DMS79 (cell line): ENCODE measurements at regions not wholly inside any gene's neighbourhood (a gene's known extent, or its start where the extent isn't known, plus 50 kb on each side); places are given as distances from the start of the nearest gene placed in this dataset.
"Not testable (repeated sequence)": the region's sequence is repeated elsewhere in the genome, so short reads cannot be mapped to it uniquely, and the experiment has no call there.

Experiments used
- DNase-seq: peaks from one replicate; lab custom pipeline; 2025; lab: John Stamatoyannopoulos, UW

GRCh38 chrX:40244980-40245379 lies 147.2 kb upstream of the BCOR start:
- DNase-seq = no peak

GRCh38 chrX:40243755-40244515 lies 146.2 kb upstream of the BCOR start:
- DNase-seq = no peak

- DNase-seq = no peak
Measured at GRCh38 chrX:40240844-40241243, 143.1 kb upstream of the BCOR start.

GRCh38 chrX:40237731-40238178 lies 140.0 kb upstream of the BCOR start:
- no peak for DNase-seq

GRCh38 chrX:40230646-40231045 lies 132.9 kb upstream of the BCOR start:
- DNase-seq = no peak

GRCh38 chrX:40227125-40227524 lies 129.4 kb upstream of the BCOR start:
- peak; percentile 7 for DNase-seq

GRCh38 chrX:40224658-40225057 lies 126.9 kb upstream of the BCOR start:
- DNase-seq = peak; percentile 44

GRCh38 chrX:40222612-40223011 lies 124.9 kb upstream of the BCOR start:
- not testable (repeated sequence) for DNase-seq

- no peak for DNase-seq
Measured at GRCh38 chrX:40213092-40213491, 115.3 kb upstream of the BCOR start.

GRCh38 chrX:40209951-40210617 lies 112.3 kb upstream of the BCOR start:
- no peak for DNase-seq

- DNase-seq = no peak
Measured at GRCh38 chrX:40207626-40208025, 109.9 kb upstream of the BCOR start.

- DNase-seq = peak; percentile 0
Measured at GRCh38 chrX:40205471-40205870, 107.7 kb upstream of the BCOR start.

GRCh38 chrX:40202456-40202855 lies 104.7 kb upstream of the BCOR start:
- no peak for DNase-seq

GRCh38 chrX:40201329-40201885 lies 103.6 kb upstream of the BCOR start:
- no peak for DNase-seq

GRCh38 chrX:40199704-40200103 lies 101.9 kb upstream of the BCOR start:
- DNase-seq = no peak

GRCh38 chrX:40197071-40197470 lies 99.3 kb upstream of the BCOR start:
- no peak for DNase-seq

GRCh38 chrX:40195368-40195767 lies 97.6 kb upstream of the BCOR start:
- no peak for DNase-seq

GRCh38 chrX:40192196-40192595 lies 94.4 kb upstream of the BCOR start:
- DNase-seq = no peak

GRCh38 chrX:40189637-40190036 lies 91.9 kb upstream of the BCOR start:
- DNase-seq = no peak

- DNase-seq = no peak
Measured at GRCh38 chrX:40188573-40189417, 91.0 kb upstream of the BCOR start.

GRCh38 chrX:40184968-40185367 lies 87.2 kb upstream of the BCOR start:
- DNase-seq = no peak

GRCh38 chrX:40182615-40183014 lies 84.9 kb upstream of the BCOR start:
- no peak for DNase-seq
